DMS 273 (cell line): ENCODE measurements at regions not wholly inside any gene's neighbourhood (a gene's known extent, or its start where the extent isn't known, plus 50 kb on each side); places are given as distances from the start of the nearest gene placed in this dataset.
A peak's percentile ranks its signal among the peaks of the same experiment; 100 is the strongest.

Experiments
- DNase-seq: peaks from one replicate; lab custom pipeline; 2025; ENCODE audit not compliant: unreplicated experiment; lab: John Stamatoyannopoulos, UW

- no peak for DNase-seq
Measured at GRCh38 chr4:178349601-178350000, 907.4 kb upstream of the AGA start.

- no peak for DNase-seq
Measured at GRCh38 chr4:178351185-178351584, 908.9 kb upstream of the AGA start.

GRCh38 chr4:178356725-178357124 is 914.5 kb upstream of the AGA start:
- DNase-seq, result peak; percentile 0

GRCh38 chr4:178385481-178385880 is 943.2 kb upstream of the AGA start:
- no peak for DNase-seq

GRCh38 chr4:178387756-178388155 is 945.5 kb upstream of the AGA start:
- no peak for DNase-seq

- DNase-seq, result no peak
Measured at GRCh38 chr4:178395798-178396197, 953.6 kb upstream of the AGA start.

- no peak for DNase-seq
Measured at GRCh38 chr4:178412455-178412854, 970.2 kb upstream of the AGA start.

GRCh38 chr4:178414042-178414441 is 971.8 kb upstream of the AGA start:
- no peak for DNase-seq

GRCh38 chr4:178414881-178415446 is 972.7 kb upstream of the AGA start:
- no peak for DNase-seq

GRCh38 chr4:178415925-178416324 is 973.7 kb upstream of the AGA start:
- no peak for DNase-seq

GRCh38 chr4:178423366-178423765 is 981.1 kb upstream of the AGA start:
- no peak for DNase-seq

GRCh38 chr4:178426871-178427270 is 984.6 kb upstream of the AGA start:
- no peak for DNase-seq

GRCh38 chr4:178427663-178428062 is 985.4 kb upstream of the AGA start:
- DNase-seq, result no peak

- peak; percentile 49 for DNase-seq
Measured at GRCh38 chr4:178448372-178449035, 1006.3 kb upstream of the AGA start.

GRCh38 chr4:178450614-178451013 is 1008.4 kb upstream of the AGA start:
- DNase-seq, result no peak

GRCh38 chr4:178453057-178453456 is 1010.8 kb upstream of the AGA start:
- DNase-seq, result no peak

- DNase-seq, result no peak
Measured at GRCh38 chr4:178457286-178457685, 1015.0 kb upstream of the AGA start.

GRCh38 chr4:178462710-178463109 is 1020.5 kb upstream of the AGA start:
- no peak for DNase-seq

- DNase-seq, result no peak
Measured at GRCh38 chr4:178463747-178464146, 1021.5 kb upstream of the AGA start.

- no peak for DNase-seq
Measured at GRCh38 chr4:178470996-178471784, 1029.0 kb upstream of the AGA start.

- DNase-seq, result no peak
Measured at GRCh38 chr4:178471994-178472393, 1029.8 kb upstream of the AGA start.

GRCh38 chr4:178480105-178480504 is 1037.9 kb upstream of the AGA start:
- DNase-seq, result no peak
